Prostate gland (tissue), 2 donors: ENCODE measurements at regions not wholly inside any gene's neighbourhood (a gene's known extent, or its start where the extent isn't known, plus 50 kb on each side); places are given as distances from the start of the nearest gene placed in this dataset.
"Not testable (repeated sequence)": the region's sequence is repeated elsewhere in the genome, so short reads cannot be mapped to it uniquely, and the experiment has no call there.

ENCODE experiments used
- POLR2A ChIP-seq: fragments of 450-650 bp; IDR thresholded peaks from one replicate; pipeline ENCODE4 v1.6.1; 2016; ENCODE audit warnings: antibody characterized with exemption, mild to moderate bottlenecking
- POLR2AphosphoS5 ChIP-seq: sonication (generic); formaldehyde crosslinking; IDR thresholded peaks from one replicate; pipeline ENCODE4 v1.6.1; 2017; ENCODE audit warnings: antibody characterized with exemption
- TF ChIP-seq, protein P1 (sequence below), 4 experiments: fragments of 200-600 bp in 2 of 4; fragments of 450-650 bp in 2 of 4; sonication (generic) in 2 of 4; IDR thresholded peaks; 1 replicate in 3 of 4; 2 replicates in 1 of 4; pipeline ENCODE4 v1.5.1; 2016 to 2019; ENCODE audit warnings: antibody characterized with exemption in 4 of 4, mild to moderate bottlenecking in 2 of 4, moderate library complexity in 2 of 4

DNA sequence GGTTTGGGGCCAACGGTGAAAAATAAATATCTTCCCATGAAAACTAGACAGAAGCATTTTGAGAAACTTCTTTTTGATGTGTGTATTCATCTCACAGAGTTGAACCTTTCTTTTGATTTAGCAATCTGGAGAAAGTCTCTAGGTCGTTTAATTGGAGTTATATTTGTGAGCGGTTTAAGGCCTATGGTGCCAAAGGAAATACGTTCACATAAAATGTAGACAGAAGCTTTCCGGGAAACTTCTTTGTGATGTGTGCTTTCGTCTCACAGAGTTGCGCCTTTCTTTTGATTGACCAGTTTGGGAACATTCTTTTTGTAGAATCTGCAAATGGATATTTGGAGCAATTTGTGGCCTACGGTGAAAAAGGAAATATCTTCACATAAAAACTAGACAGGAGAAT, 3028.8 kb downstream of the TUBA3C start:
- TF ChIP-seq, protein P1, sequence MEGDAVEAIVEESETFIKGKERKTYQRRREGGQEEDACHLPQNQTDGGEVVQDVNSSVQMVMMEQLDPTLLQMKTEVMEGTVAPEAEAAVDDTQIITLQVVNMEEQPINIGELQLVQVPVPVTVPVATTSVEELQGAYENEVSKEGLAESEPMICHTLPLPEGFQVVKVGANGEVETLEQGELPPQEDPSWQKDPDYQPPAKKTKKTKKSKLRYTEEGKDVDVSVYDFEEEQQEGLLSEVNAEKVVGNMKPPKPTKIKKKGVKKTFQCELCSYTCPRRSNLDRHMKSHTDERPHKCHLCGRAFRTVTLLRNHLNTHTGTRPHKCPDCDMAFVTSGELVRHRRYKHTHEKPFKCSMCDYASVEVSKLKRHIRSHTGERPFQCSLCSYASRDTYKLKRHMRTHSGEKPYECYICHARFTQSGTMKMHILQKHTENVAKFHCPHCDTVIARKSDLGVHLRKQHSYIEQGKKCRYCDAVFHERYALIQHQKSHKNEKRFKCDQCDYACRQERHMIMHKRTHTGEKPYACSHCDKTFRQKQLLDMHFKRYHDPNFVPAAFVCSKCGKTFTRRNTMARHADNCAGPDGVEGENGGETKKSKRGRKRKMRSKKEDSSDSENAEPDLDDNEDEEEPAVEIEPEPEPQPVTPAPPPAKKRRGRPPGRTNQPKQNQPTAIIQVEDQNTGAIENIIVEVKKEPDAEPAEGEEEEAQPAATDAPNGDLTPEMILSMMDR (IDR thresholded peaks at IDR 0.05): not testable (repeated sequence)
- not testable (repeated sequence) for TF ChIP-seq POLR2AphosphoS5, POLR2A
